ENCODE measurements at regions not wholly inside any gene's neighbourhood (a gene's known extent, or its start where the extent isn't known, plus 50 kb on each side); places are given as distances from the start of the nearest gene placed in this dataset.

DNA sequence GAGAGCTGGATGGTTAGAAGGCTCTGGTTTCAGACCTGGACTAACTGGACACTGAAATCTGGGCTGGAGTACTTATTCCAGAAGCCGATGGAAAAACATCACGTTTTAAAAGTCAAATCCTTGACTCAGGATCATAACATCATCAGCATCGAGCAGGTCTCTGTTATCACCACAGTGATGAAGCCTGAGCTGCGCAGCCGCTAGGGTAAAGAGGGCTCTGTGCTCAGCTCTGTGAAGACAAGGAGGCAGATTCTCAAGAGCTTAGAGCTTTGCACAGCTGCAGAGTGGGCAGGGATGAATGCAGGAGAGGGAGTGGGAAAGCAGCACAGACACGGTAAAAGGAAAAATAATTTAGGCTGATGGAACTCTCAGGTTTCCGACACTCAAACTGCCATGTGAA lies 208.8 kb upstream of the TAS2R1 start:
- TF ChIP-seq POLR2A (IDR thresholded peaks at IDR 0.05; ENCODE audit: borderline replicate concordance, extremely low read depth, insufficient read depth, insufficient read length), result no peak
- TF ChIP-seq, protein P1, sequence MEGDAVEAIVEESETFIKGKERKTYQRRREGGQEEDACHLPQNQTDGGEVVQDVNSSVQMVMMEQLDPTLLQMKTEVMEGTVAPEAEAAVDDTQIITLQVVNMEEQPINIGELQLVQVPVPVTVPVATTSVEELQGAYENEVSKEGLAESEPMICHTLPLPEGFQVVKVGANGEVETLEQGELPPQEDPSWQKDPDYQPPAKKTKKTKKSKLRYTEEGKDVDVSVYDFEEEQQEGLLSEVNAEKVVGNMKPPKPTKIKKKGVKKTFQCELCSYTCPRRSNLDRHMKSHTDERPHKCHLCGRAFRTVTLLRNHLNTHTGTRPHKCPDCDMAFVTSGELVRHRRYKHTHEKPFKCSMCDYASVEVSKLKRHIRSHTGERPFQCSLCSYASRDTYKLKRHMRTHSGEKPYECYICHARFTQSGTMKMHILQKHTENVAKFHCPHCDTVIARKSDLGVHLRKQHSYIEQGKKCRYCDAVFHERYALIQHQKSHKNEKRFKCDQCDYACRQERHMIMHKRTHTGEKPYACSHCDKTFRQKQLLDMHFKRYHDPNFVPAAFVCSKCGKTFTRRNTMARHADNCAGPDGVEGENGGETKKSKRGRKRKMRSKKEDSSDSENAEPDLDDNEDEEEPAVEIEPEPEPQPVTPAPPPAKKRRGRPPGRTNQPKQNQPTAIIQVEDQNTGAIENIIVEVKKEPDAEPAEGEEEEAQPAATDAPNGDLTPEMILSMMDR (IDR thresholded peaks at IDR 0.05 in 2 of 3, conservative IDR thresholded peaks at IDR 0.05 in 1 of 3; ENCODE audit: borderline replicate concordance in 1 of 3, insufficient read depth in 1 of 3, low read depth in 2 of 3, low read length in 2 of 3), result no peak
- no peak for TF ChIP-seq POLR2AphosphoS5 (IDR thresholded peaks at IDR 0.05; ENCODE audit: low read depth, low read length)
- no peak for TF ChIP-seq CEBPB (IDR thresholded peaks at IDR 0.05; ENCODE audit: low read depth)
- TF ChIP-seq JUND (IDR thresholded peaks at IDR 0.05), result no peak
- no peak for TF ChIP-seq SRF (IDR thresholded peaks at IDR 0.05; ENCODE audit: low read depth)
- no peak for TF ChIP-seq ZFX (IDR thresholded peaks at IDR 0.05)
- no peak for TF ChIP-seq YY1 (IDR thresholded peaks at IDR 0.05; ENCODE audit: extremely low read depth, insufficient replicate concordance, low read depth, low read length)
- TF ChIP-seq, protein P2, sequence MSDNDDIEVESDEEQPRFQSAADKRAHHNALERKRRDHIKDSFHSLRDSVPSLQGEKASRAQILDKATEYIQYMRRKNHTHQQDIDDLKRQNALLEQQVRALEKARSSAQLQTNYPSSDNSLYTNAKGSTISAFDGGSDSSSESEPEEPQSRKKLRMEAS (IDR thresholded peaks at IDR 0.05), result no peak
- no peak for TF ChIP-seq EZH2phosphoT487 (IDR thresholded peaks at IDR 0.05; ENCODE audit: borderline replicate concordance)
- no peak for TF ChIP-seq SIN3A (IDR thresholded peaks at IDR 0.05; ENCODE audit: low read depth)
- TF ChIP-seq, protein P3, sequence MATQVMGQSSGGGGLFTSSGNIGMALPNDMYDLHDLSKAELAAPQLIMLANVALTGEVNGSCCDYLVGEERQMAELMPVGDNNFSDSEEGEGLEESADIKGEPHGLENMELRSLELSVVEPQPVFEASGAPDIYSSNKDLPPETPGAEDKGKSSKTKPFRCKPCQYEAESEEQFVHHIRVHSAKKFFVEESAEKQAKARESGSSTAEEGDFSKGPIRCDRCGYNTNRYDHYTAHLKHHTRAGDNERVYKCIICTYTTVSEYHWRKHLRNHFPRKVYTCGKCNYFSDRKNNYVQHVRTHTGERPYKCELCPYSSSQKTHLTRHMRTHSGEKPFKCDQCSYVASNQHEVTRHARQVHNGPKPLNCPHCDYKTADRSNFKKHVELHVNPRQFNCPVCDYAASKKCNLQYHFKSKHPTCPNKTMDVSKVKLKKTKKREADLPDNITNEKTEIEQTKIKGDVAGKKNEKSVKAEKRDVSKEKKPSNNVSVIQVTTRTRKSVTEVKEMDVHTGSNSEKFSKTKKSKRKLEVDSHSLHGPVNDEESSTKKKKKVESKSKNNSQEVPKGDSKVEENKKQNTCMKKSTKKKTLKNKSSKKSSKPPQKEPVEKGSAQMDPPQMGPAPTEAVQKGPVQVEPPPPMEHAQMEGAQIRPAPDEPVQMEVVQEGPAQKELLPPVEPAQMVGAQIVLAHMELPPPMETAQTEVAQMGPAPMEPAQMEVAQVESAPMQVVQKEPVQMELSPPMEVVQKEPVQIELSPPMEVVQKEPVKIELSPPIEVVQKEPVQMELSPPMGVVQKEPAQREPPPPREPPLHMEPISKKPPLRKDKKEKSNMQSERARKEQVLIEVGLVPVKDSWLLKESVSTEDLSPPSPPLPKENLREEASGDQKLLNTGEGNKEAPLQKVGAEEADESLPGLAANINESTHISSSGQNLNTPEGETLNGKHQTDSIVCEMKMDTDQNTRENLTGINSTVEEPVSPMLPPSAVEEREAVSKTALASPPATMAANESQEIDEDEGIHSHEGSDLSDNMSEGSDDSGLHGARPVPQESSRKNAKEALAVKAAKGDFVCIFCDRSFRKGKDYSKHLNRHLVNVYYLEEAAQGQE (IDR thresholded peaks at IDR 0.05; ENCODE audit: low read depth), result no peak
- no peak for TF ChIP-seq EZH2 (IDR thresholded peaks at IDR 0.05)
- no peak for TF ChIP-seq CBX3 (IDR thresholded peaks at IDR 0.05; ENCODE audit: low read depth)
